Endothelial cell of umbilical vein (primary cell): ENCODE measurements at regions not wholly inside any gene's neighbourhood (a gene's known extent, or its start where the extent isn't known, plus 50 kb on each side); places are given as distances from the start of the nearest gene placed in this dataset.

Experiments
- BruUV-seq: library from RNA; stranded (reverse); fragments of 400-500 nt; replicated peaks from 2 replicates; lab custom pipeline; 2021; lab: Mats Ljungman, UMichigan
- CTCF ChIA-PET: fragments of 300-600, 350-600 bp; sonication (Branson Sonifier 250); formaldehyde crosslinking; loops from one replicate; lab custom pipeline; 2021; ENCODE audit warnings: antibody characterized with exemption, inconsistent platforms; lab: Charles Lee
- POLR2A ChIA-PET: fragments of 300-600, 350-600 bp; sonication (Branson Sonifier 250); formaldehyde crosslinking; loops from one replicate; lab custom pipeline; 2021; ENCODE audit warnings: antibody characterized with exemption, inconsistent platforms; lab: Charles Lee
- DNase-seq: peaks from one replicate; pipeline ENCODE4 v3.0.0-alpha.2; 2011; ENCODE audit warnings: low read depth, low spot score
- FAIRE-seq: peaks from 2 replicates; lab custom pipeline; 2011; peaks lifted over from hg19 to GRCh38; lab: Jason Lieb, UNC
- H2AFZ ChIP-seq: 2 replicates; pipeline ENCODE4 v1.6.0; 2012; ENCODE audit warnings: low read depth, low read length, control low read depth, inconsistent platforms
- H3K27ac ChIP-seq: 2 replicates; pipeline ENCODE4 v1.5.1; 2011; ENCODE audit warnings: low read depth, mild to moderate bottlenecking, control low read depth, low read length, moderate library complexity; ENCODE audit not compliant: insufficient read depth
- H3K27me3 ChIP-seq, 2 experiments: 2 replicates each; pipeline versions ENCODE4 v1.6.0 to v1.6.1; 2011; ENCODE audit warnings: low read length in 2 of 2, mixed read lengths in 1 of 2; ENCODE audit not compliant: control insufficient read depth in 2 of 2, insufficient read depth in 2 of 2
- H3K36me3 ChIP-seq, 2 experiments: 2 replicates in 1 of 2; 3 replicates in 1 of 2; pipeline ENCODE4 v1.5.1; 2011; ENCODE audit warnings: low read length in 2 of 2, mild to moderate bottlenecking in 1 of 2, moderate library complexity in 1 of 2; ENCODE audit not compliant: control insufficient read depth in 2 of 2, insufficient read depth in 2 of 2; ENCODE audit errors: extremely low read depth in 1 of 2
- H3K4me1 ChIP-seq: 3 replicates; pipeline ENCODE4 v1.5.1; 2011; ENCODE audit warnings: mild to moderate bottlenecking, low read length; ENCODE audit not compliant: control insufficient read depth, insufficient read depth; ENCODE audit errors: extremely low read depth
- H3K4me2 ChIP-seq: 2 replicates; pipeline ENCODE4 v1.6.1; 2011; ENCODE audit warnings: low read length, control low read depth, mixed read lengths; ENCODE audit not compliant: insufficient read depth
- H3K4me3 ChIP-seq, 3 experiments: fragments of 200-600 bp in 1 of 3; sonication (generic), shearing (Covaris generic) in 1 of 3; replicated peaks in 1 of 3; 2 replicates each; pipeline ENCODE4 v1.5.1; 2011 to 2016; ENCODE audit warnings: control low read depth in 3 of 3, low read length in 3 of 3, mild to moderate bottlenecking in 2 of 3, inconsistent platforms in 1 of 3, low read depth in 1 of 3, moderate library complexity in 1 of 3; ENCODE audit not compliant: insufficient read depth in 1 of 3
- H3K79me2 ChIP-seq: 2 replicates; pipeline ENCODE4 v1.6.0; 2012; ENCODE audit warnings: low read length, inconsistent platforms; ENCODE audit not compliant: control insufficient read depth, insufficient read depth
- H3K9ac ChIP-seq: replicated peaks from 2 replicates; pipeline ENCODE3; 2011; ENCODE audit warnings: low read length, control low read depth; ENCODE audit not compliant: insufficient read depth; ENCODE audit errors: extremely low read depth
- H3K9me1 ChIP-seq: replicated peaks from 3 replicates; pipeline ENCODE4 v1.6.0; 2011; ENCODE audit warnings: mild to moderate bottlenecking, low read length; ENCODE audit not compliant: control insufficient read depth, insufficient read depth; ENCODE audit errors: extremely low read depth
- H3K9me3 ChIP-seq: replicated peaks from 2 replicates; pipeline ENCODE4 v1.5.1; 2012; ENCODE audit warnings: low read length, inconsistent platforms; ENCODE audit not compliant: control insufficient read depth, insufficient read depth
- H4K20me1 ChIP-seq: replicated peaks from 2 replicates; pipeline ENCODE3; 2011; ENCODE audit warnings: mild to moderate bottlenecking, low read length; ENCODE audit not compliant: control insufficient read depth, insufficient read depth; ENCODE audit errors: extremely low read depth
- CTCF ChIP-seq, 2 donors: IDR thresholded peaks; 1 replicate in 1 of 2; 2 replicates in 1 of 2; pipeline ENCODE4 v1.5.1; 2011; ENCODE audit warnings: low read length in 2 of 2, mild to moderate bottlenecking in 2 of 2, moderate library complexity in 2 of 2, control low read depth in 1 of 2, inconsistent platforms in 1 of 2, low read depth in 1 of 2; ENCODE audit not compliant: insufficient read depth in 1 of 2; ENCODE audit errors: extremely low read depth in 1 of 2
- EZH2 ChIP-seq: IDR thresholded peaks from 2 replicates; pipeline ENCODE4 v1.6.1; 2012; ENCODE audit warnings: borderline replicate concordance, low read depth, mild to moderate bottlenecking, moderate library complexity, low read length, inconsistent platforms; ENCODE audit not compliant: severe bottlenecking
- FOS ChIP-seq: IDR thresholded peaks from 2 replicates; pipeline ENCODE4 v1.6.1; 2011; ENCODE audit warnings: mild to moderate bottlenecking, low read length, moderate library complexity, borderline replicate concordance; ENCODE audit not compliant: insufficient read depth
- GATA2 ChIP-seq: IDR thresholded peaks from 2 replicates; pipeline ENCODE4 v1.7.0; 2011; ENCODE audit warnings: low read depth, mild to moderate bottlenecking, moderate library complexity, mixed read lengths, low read length; ENCODE audit not compliant: insufficient read length, insufficient read depth
- JUN ChIP-seq: IDR thresholded peaks from 2 replicates; pipeline ENCODE4 v1.6.1; 2011; ENCODE audit warnings: borderline replicate concordance, low read depth; ENCODE audit not compliant: insufficient read length, insufficient read depth
- MAX ChIP-seq: IDR thresholded peaks from 2 replicates; pipeline ENCODE4 v1.6.1; 2011; ENCODE audit not compliant: insufficient read depth, insufficient read length
- MYC ChIP-seq: IDR thresholded peaks from one replicate; pipeline ENCODE4 v1.6.1; 2011; ENCODE audit warnings: mild to moderate bottlenecking, low read depth, low read length
- POLR2A ChIP-seq: IDR thresholded peaks from 2 replicates; pipeline ENCODE4 v1.6.1; 2012; ENCODE audit warnings: low read depth, mild to moderate bottlenecking, control low read depth, low read length
- POLR2AphosphoS5 ChIP-seq: IDR thresholded peaks from 2 replicates; pipeline ENCODE4 v1.6.1; 2012; ENCODE audit warnings: low read depth, mild to moderate bottlenecking, control low read depth, low read length, moderate library complexity; ENCODE audit not compliant: insufficient read depth
- dilution Hi-C: fragments of 300-500 bp; cut with MboI; formaldehyde crosslinking; loops from one replicate; pipeline ENCODE4 v1.15.0; 2019; ENCODE audit warnings: low sequenced_read_pairs; ENCODE audit not compliant: extremely low pct_ligation_motif_present
- intact Hi-C: fragments of 100-400 bp; cut with micrococcal nuclease; formaldehyde crosslinking; loops from one replicate; pipeline ENCODE4 v1.10.0; 2022

GRCh38 chr3:30081904-30082303 lies 524.5 kb upstream of the TGFBR2 start:
- Histone ChIP-seq H3K4me2 (no peak overlapping the region), H3K27ac (no peak overlapping the region), H3K27me3 (no peaks in the 10 kb centered on the region), H2AFZ (no peak overlapping the region), H3K9me3 (no peaks in the 10 kb centered on the region), H3K4me3 (no peak overlapping the region), H3K4me1 (no peaks in the 10 kb centered on the region), H3K36me3 (no peaks in the 10 kb centered on the region), H3K9me1 (no peaks in the 10 kb centered on the region), H3K9ac (no peak overlapping the region), H4K20me1 (no peaks in the 10 kb centered on the region), H3K79me2 (no peaks in the 10 kb centered on the region)
- DNase-seq (no peak), FAIRE-seq (no peak)
- ChIA-PET CTCF (interaction anchor here (1.5 kb wide), 1 partner anchor 39 kb away, joined by 3 read pairs; no protein-coding TSS in a partner anchor), POLR2A (no interaction called here)
- dilution Hi-C loops (no loop called here), intact Hi-C loops (no loop called here)
- no TSS peak for BruUV-seq
- TF ChIP-seq EZH2 (no peak), GATA2 (no peak), FOS (no peak), MYC (no peak), CTCF (IDR thresholded peaks at IDR 0.05; ENCODE audit: extremely low read depth in 1 of 2, insufficient read depth in 1 of 2, low read depth in 1 of 2, low read length in 2 of 2) (no peak), JUN (no peak), POLR2AphosphoS5 (no peak), POLR2A (no peak), MAX (no peak)
